ENCODE measurements at regions not wholly inside any gene's neighbourhood (a gene's known extent, or its start where the extent isn't known, plus 50 kb on each side); places are given as distances from the start of the nearest gene placed in this dataset.

- no peak for TF ChIP-seq CTBP1 (IDR thresholded peaks at IDR 0.05; ENCODE audit: borderline replicate concordance)
- no peak for TF ChIP-seq HDGF (IDR thresholded peaks at IDR 0.05; ENCODE audit: borderline replicate concordance)
- TF ChIP-seq FOXK2 (IDR thresholded peaks at IDR 0.05) = no peak
- TF ChIP-seq SP1 (IDR thresholded peaks at IDR 0.05) = no peak
- no peak for TF ChIP-seq ELF4 (IDR thresholded peaks at IDR 0.05)
- no peak for TF ChIP-seq L3MBTL2 (conservative IDR thresholded peaks at IDR 0.05)
- no peak for DNase-seq (ENCODE audit: extremely low spot score)
- ChIA-PET POLR2A (no interaction called here), CTCF (interaction anchor here (1.1 kb wide), 1 partner anchor 23 kb away, joined by 3 read pairs; no protein-coding TSS in a partner anchor)
Observed at GRCh38 chr1:232428786-232429530, 201.0 kb downstream of the SIPA1L2 start.

GRCh38 chr1:232428036-232428645, 201.8 kb downstream of the SIPA1L2 start:
- ChIA-PET POLR2A (no interaction called here), CTCF (interaction anchor here (0.5 to 1.1 kb wide), 2 partner anchors 24 to 110 kb away, joined by 3 read pairs; no protein-coding TSS in a partner anchor)
- no peak for DNase-seq (ENCODE audit: extremely low spot score)
- TF ChIP-seq TARDBP (IDR thresholded peaks at IDR 0.05) = no peak
- no peak for TF ChIP-seq FOXA1 (IDR thresholded peaks at IDR 0.05)
- TF ChIP-seq L3MBTL2 (conservative IDR thresholded peaks at IDR 0.05) = no peak
- TF ChIP-seq NFRKB (IDR thresholded peaks at IDR 0.05) = no peak
- TF ChIP-seq LEF1 (IDR thresholded peaks at IDR 0.05; ENCODE audit: borderline replicate concordance) = no peak
- TF ChIP-seq SUZ12 (IDR thresholded peaks at IDR 0.05) = no peak
- no peak for TF ChIP-seq HDGF (IDR thresholded peaks at IDR 0.05; ENCODE audit: borderline replicate concordance)
- TF ChIP-seq PKNOX1 (IDR thresholded peaks at IDR 0.05) = no peak
- no peak for TF ChIP-seq BHLHE40 (IDR thresholded peaks at IDR 0.05; ENCODE audit: borderline replicate concordance)
- no peak for TF ChIP-seq CTBP1 (IDR thresholded peaks at IDR 0.05; ENCODE audit: borderline replicate concordance)
- TF ChIP-seq FOXK2 (IDR thresholded peaks at IDR 0.05) = no peak
- no peak for TF ChIP-seq ARNT (IDR thresholded peaks at IDR 0.05)
- TF ChIP-seq SP1 (IDR thresholded peaks at IDR 0.05) = no peak
- TF ChIP-seq ZNF384 (IDR thresholded peaks at IDR 0.05) = no peak

- ChIA-PET CTCF (interaction anchor here (0.8 kb wide), 1 partner anchor 201 kb away, joined by 4 read pairs; no protein-coding TSS in a partner anchor), POLR2A (no interaction called here)
- no peak for DNase-seq (ENCODE audit: extremely low spot score)
- no peak for TF ChIP-seq FOXA1 (IDR thresholded peaks at IDR 0.05)
- TF ChIP-seq PKNOX1 (IDR thresholded peaks at IDR 0.05) = no peak
- TF ChIP-seq SP1 (IDR thresholded peaks at IDR 0.05) = no peak
- no peak for TF ChIP-seq FOXM1 (IDR thresholded peaks at IDR 0.05; ENCODE audit: borderline replicate concordance)
- no peak for TF ChIP-seq TARDBP (IDR thresholded peaks at IDR 0.05)
- TF ChIP-seq SUZ12 (IDR thresholded peaks at IDR 0.05) = no peak
- no peak for TF ChIP-seq FOXK2 (IDR thresholded peaks at IDR 0.05)
- no peak for TF ChIP-seq L3MBTL2 (conservative IDR thresholded peaks at IDR 0.05)
- no peak for TF ChIP-seq ARNT (IDR thresholded peaks at IDR 0.05)
- no peak for TF ChIP-seq NFRKB (IDR thresholded peaks at IDR 0.05)
- no peak for TF ChIP-seq ZNF384 (IDR thresholded peaks at IDR 0.05)
- no peak for TF ChIP-seq BHLHE40 (IDR thresholded peaks at IDR 0.05; ENCODE audit: borderline replicate concordance)
- TF ChIP-seq ELF4 (IDR thresholded peaks at IDR 0.05) = no peak
- no peak for TF ChIP-seq CTBP1 (IDR thresholded peaks at IDR 0.05; ENCODE audit: borderline replicate concordance)
- no peak for TF ChIP-seq LEF1 (IDR thresholded peaks at IDR 0.05; ENCODE audit: borderline replicate concordance)
Observed at GRCh38 chr1:232426801-232427200, 203.1 kb downstream of the SIPA1L2 start.

GRCh38 chr1:232425421-232425820, 204.5 kb downstream of the SIPA1L2 start:
- POLR2A ChIA-PET = no interaction called here

DNA sequence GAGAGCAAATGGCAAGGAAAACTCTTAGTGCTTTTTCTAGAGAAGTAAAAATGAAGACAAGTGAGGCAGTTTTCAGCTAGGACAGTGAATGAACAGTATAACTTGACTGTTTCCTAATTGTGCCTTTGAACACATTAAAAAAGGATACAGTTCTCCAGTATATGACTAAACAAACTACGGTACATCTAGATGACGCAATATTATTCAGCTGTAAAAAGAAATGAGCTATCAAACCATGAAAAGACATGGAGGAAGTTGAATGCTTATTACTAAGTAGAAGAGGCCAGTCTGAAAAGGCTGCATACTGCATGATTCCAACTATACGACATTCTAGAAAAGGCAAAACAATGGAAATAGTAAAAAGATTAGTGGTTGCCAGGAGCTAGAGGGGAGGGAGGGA, 206.3 kb downstream of the SIPA1L2 start:
- no peak for DNase-seq (ENCODE audit: extremely low spot score)
- ChIA-PET CTCF (no interaction called here), POLR2A (no interaction called here)
- TF ChIP-seq LEF1 (IDR thresholded peaks at IDR 0.05; ENCODE audit: borderline replicate concordance) (no peak), FOXA1 (IDR thresholded peaks at IDR 0.05) (no peak), HDGF (IDR thresholded peaks at IDR 0.05; ENCODE audit: borderline replicate concordance) (no peak), TARDBP (IDR thresholded peaks at IDR 0.05) (no peak), FOXM1 (IDR thresholded peaks at IDR 0.05; ENCODE audit: borderline replicate concordance) (no peak), ARNT (IDR thresholded peaks at IDR 0.05) (no peak), L3MBTL2 (conservative IDR thresholded peaks at IDR 0.05) (no peak), PKNOX1 (IDR thresholded peaks at IDR 0.05) (no peak), CTBP1 (IDR thresholded peaks at IDR 0.05; ENCODE audit: borderline replicate concordance) (no peak), BHLHE40 (IDR thresholded peaks at IDR 0.05; ENCODE audit: borderline replicate concordance) (no peak), FOXK2 (IDR thresholded peaks at IDR 0.05) (no peak)

More at GRCh38 chr1:232425421-232425820, 204.5 kb downstream of the SIPA1L2 start:
- CTCF ChIA-PET = interaction anchor here (0.8 kb wide), 1 partner anchor 202 kb away, joined by 3 read pairs; no protein-coding TSS in a partner anchor
- no peak for DNase-seq (ENCODE audit: extremely low spot score)
- TF ChIP-seq ELF4 (IDR thresholded peaks at IDR 0.05) (no peak), PKNOX1 (IDR thresholded peaks at IDR 0.05) (no peak), ZNF384 (IDR thresholded peaks at IDR 0.05) (no peak), FOXA1 (IDR thresholded peaks at IDR 0.05) (no peak), SP1 (IDR thresholded peaks at IDR 0.05) (no peak), HDGF (IDR thresholded peaks at IDR 0.05; ENCODE audit: borderline replicate concordance) (no peak), L3MBTL2 (conservative IDR thresholded peaks at IDR 0.05) (no peak), BHLHE40 (IDR thresholded peaks at IDR 0.05; ENCODE audit: borderline replicate concordance) (no peak)
